Endodermal cell (in vitro differentiated cells): ENCODE measurements at regions not wholly inside any gene's neighbourhood (a gene's known extent, or its start where the extent isn't known, plus 50 kb on each side); places are given as distances from the start of the nearest gene placed in this dataset.

ENCODE experiments used
- DNase-seq: peaks from one replicate; pipeline ENCODE4 v3.0.0-alpha.2; 2017
- H3K27ac ChIP-seq: 2 replicates; pipeline ENCODE4 v1.5.1; 2013; ENCODE audit warnings: mild to moderate bottlenecking, low read depth, low read length, moderate library complexity
- H3K27me3 ChIP-seq: 2 replicates; pipeline ENCODE4 v1.6.1; 2013; ENCODE audit warnings: mild to moderate bottlenecking, low read length, moderate library complexity; ENCODE audit not compliant: insufficient read depth, control insufficient read depth, poor library complexity, severe bottlenecking
- H3K36me3 ChIP-seq: 2 replicates; pipeline ENCODE4 v1.7.0; 2013; ENCODE audit warnings: mild to moderate bottlenecking, low read length, moderate library complexity; ENCODE audit not compliant: control insufficient read depth, insufficient read depth
- H3K4me1 ChIP-seq: one replicate; pipeline ENCODE4 v1.7.0; 2013; ENCODE audit warnings: low read length; ENCODE audit not compliant: control insufficient read depth, insufficient read depth
- H3K4me3 ChIP-seq: 2 replicates; pipeline ENCODE4 v1.5.1; 2013; ENCODE audit warnings: mild to moderate bottlenecking, low read length, moderate library complexity
- H3K9ac ChIP-seq: 2 replicates; pipeline ENCODE4 v1.6.1; 2013; ENCODE audit warnings: mild to moderate bottlenecking, low read length, moderate library complexity; ENCODE audit not compliant: poor library complexity, severe bottlenecking; ENCODE audit errors: extremely low read depth
- H3K9me3 ChIP-seq: 2 replicates; pipeline ENCODE4 v1.6.1; 2013; ENCODE audit warnings: mild to moderate bottlenecking, low read length, moderate library complexity; ENCODE audit not compliant: control insufficient read depth
- H3K27ac Mint-ChIP-seq: 2 replicates; pipeline ENCODE4 v1.8.0; 2020; ENCODE audit warnings: mixed read lengths
- H3K27me3 Mint-ChIP-seq: 2 replicates; pipeline ENCODE4 v1.8.0; 2021; ENCODE audit warnings: mild to moderate bottlenecking, mixed read lengths; ENCODE audit not compliant: insufficient read depth
- H3K36me3 Mint-ChIP-seq: 2 replicates; pipeline ENCODE4 v1.8.0; 2020; ENCODE audit warnings: low read depth, mixed read lengths
- H3K4me1 Mint-ChIP-seq: 2 replicates; pipeline ENCODE4 v1.8.0; 2020; ENCODE audit warnings: mixed read lengths
- H3K4me3 Mint-ChIP-seq: 2 replicates; pipeline ENCODE4 v1.8.0; 2020; ENCODE audit warnings: mild to moderate bottlenecking, moderate library complexity, mixed read lengths
- H3K9me3 Mint-ChIP-seq: 2 replicates; pipeline ENCODE4 v1.8.0; 2020; ENCODE audit warnings: mild to moderate bottlenecking, mixed read lengths
- WGBS, 2 experiments: methylation state at CpG; one replicate each; pipeline versions ENCODE4 v1.1.5 to v1.1.7; 2013; ENCODE audit warnings: missing lambda C conversion rate in 2 of 2, mixed read lengths in 1 of 2; ENCODE audit not compliant: insufficient coverage in 1 of 2, insufficient read length in 1 of 2; 5-methylcytosine and 5-hydroxymethylcytosine counted together
- TF ChIP-seq, protein P1 (sequence below): fragments of 200-600 bp; sonication (generic); conservative IDR thresholded peaks from 2 replicates; pipeline ENCODE4 v1.5.0; 2021; ENCODE audit warnings: antibody characterized with exemption, mild to moderate bottlenecking

DNA sequence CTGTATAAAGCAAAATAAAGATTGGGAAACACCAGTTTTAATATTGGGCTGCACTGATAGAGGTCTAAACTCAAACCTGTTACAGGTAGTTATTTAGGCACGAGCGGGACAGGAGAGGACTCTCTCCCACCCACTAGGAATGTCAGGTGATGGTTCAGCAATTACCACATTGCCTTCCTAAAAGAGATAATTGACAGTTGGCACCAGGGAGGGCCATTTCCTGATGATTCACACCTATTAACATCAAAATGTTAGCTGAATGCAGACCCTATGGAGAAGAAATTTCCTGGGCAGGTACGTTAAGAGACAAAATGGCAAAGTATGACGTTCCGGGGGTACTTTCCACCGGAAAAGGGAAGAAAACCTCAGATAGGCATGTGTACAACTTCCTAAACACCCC is 272.6 kb downstream of the SDHAF3 start:
- H3K9me3 Mint-ChIP-seq: no peaks in the 10 kb centered on the region
- H3K36me3 Mint-ChIP-seq: no peaks in the 10 kb centered on the region
- no peak for DNase-seq
- H3K27ac ChIP-seq: no peak overlapping the region
- H3K9ac ChIP-seq: no peak overlapping the region
- no peaks in the 10 kb centered on the region for H3K27me3 Mint-ChIP-seq
- H3K4me3 Mint-ChIP-seq: no peak overlapping the region
- H3K4me1 ChIP-seq: peaks cover 4% of the 10 kb centered on the region
- no peak overlapping the region for H3K27ac Mint-ChIP-seq
- peaks cover 2% of the 10 kb centered on the region for H3K4me1 Mint-ChIP-seq
- TF ChIP-seq, protein P1, sequence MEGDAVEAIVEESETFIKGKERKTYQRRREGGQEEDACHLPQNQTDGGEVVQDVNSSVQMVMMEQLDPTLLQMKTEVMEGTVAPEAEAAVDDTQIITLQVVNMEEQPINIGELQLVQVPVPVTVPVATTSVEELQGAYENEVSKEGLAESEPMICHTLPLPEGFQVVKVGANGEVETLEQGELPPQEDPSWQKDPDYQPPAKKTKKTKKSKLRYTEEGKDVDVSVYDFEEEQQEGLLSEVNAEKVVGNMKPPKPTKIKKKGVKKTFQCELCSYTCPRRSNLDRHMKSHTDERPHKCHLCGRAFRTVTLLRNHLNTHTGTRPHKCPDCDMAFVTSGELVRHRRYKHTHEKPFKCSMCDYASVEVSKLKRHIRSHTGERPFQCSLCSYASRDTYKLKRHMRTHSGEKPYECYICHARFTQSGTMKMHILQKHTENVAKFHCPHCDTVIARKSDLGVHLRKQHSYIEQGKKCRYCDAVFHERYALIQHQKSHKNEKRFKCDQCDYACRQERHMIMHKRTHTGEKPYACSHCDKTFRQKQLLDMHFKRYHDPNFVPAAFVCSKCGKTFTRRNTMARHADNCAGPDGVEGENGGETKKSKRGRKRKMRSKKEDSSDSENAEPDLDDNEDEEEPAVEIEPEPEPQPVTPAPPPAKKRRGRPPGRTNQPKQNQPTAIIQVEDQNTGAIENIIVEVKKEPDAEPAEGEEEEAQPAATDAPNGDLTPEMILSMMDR: no peak
- peaks cover 4% of the 10 kb centered on the region for H3K9me3 ChIP-seq
- 60 to 78% methylated on average over 1 to 6 of the region's 6 CpGs for WGBS, 2 experiments
- H3K27me3 ChIP-seq: no peaks in the 10 kb centered on the region
- no peaks in the 10 kb centered on the region for H3K36me3 ChIP-seq
- H3K4me3 ChIP-seq: no peak overlapping the region

DNA sequence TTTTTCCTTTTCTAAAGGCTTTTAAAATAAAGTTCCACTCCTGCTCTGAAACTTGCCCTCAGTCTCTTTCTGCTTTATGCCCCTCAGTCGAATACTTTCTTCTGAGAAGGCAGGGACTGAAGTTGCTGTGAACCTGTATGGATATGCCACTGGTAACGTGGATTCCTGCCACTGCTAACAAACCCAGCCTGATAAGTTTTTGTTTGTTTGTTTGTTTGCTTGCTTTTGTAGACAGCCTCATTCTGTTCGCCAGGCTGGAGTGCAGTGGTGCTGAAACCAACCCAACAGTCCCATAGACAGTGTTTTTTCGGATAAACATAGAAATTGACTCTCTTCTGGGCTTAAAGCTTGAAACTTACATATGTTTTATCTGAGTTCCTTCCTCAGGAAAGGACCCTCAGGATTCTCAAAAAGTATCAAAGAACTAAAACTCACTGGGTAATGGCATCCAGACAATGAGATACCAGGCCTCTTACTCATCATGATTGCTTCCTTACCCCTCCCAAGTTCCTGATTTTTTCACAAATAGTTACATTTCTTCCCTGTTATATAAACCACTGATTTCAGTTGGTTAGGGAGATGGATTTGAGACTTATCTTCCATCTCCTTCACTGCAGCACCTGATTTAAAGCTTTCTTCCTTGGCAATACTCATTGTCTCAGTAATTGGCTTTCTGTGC is 273.6 kb downstream of the SDHAF3 start:
- H3K27ac Mint-ChIP-seq: no peak overlapping the region
- DNase-seq: no peak
- Histone ChIP-seq H3K4me1 (peaks cover 4% of the 10 kb centered on the region), H3K9me3 (peaks cover 4% of the 10 kb centered on the region), H3K27me3 (no peaks in the 10 kb centered on the region), H3K4me3 (peak overlapping the region; percentile 24), H3K27ac (no peak overlapping the region), H3K9ac (no peak overlapping the region), H3K36me3 (no peaks in the 10 kb centered on the region)
- peaks cover 2% of the 10 kb centered on the region for H3K4me1 Mint-ChIP-seq
- no peaks in the 10 kb centered on the region for H3K9me3 Mint-ChIP-seq
- 87 to 100% methylated on average over 3 to 4 of the region's 4 CpGs for WGBS, 2 experiments
- H3K4me3 Mint-ChIP-seq: no peak overlapping the region
- TF ChIP-seq, protein P1: no peak
- H3K27me3 Mint-ChIP-seq: no peaks in the 10 kb centered on the region
- H3K36me3 Mint-ChIP-seq: no peaks in the 10 kb centered on the region

DNA sequence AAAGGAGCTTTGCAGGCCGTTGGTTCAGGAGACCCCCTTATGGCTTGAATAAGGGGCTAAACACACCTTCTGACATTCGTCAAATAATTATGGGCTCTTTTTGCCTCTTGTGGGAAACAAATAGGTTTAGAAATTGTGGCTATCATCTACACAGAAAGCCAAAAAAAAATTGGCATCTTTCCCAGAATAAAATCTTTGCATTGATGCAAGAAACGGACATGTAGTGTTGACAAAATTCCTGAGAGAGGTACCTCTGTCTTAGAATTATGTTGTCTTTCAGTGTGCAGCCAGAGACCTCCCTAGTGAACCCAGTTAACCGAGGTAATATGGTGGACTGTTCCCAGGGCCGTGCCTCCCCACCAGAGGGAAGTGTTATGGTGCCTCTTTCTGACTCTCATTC is 283.9 kb downstream of the SDHAF3 start:
- no peak overlapping the region for H3K27ac ChIP-seq
- no peaks in the 10 kb centered on the region for H3K4me1 ChIP-seq
- no peaks in the 10 kb centered on the region for H3K36me3 Mint-ChIP-seq
- H3K27me3 Mint-ChIP-seq: no peaks in the 10 kb centered on the region
- peaks cover 10% of the 10 kb centered on the region for H3K27me3 ChIP-seq
- no peaks in the 10 kb centered on the region for H3K9me3 ChIP-seq
- TF ChIP-seq, protein P1: no peak
- H3K36me3 ChIP-seq: no peaks in the 10 kb centered on the region
- no peak overlapping the region for H3K27ac Mint-ChIP-seq
- H3K9me3 Mint-ChIP-seq: no peaks in the 10 kb centered on the region
- peaks cover 1% of the 10 kb centered on the region for H3K4me1 Mint-ChIP-seq
- DNase-seq: no peak
- no peak overlapping the region for H3K4me3 Mint-ChIP-seq
- no peak overlapping the region for H3K9ac ChIP-seq
- H3K4me3 ChIP-seq: no peak overlapping the region
- WGBS, 2 experiments: 85 to 96% methylated on average over 4 to 5 of the region's 5 CpGs
